BLaER1 (cell line): ENCODE measurements at regions not wholly inside any gene's neighbourhood (a gene's known extent, or its start where the extent isn't known, plus 50 kb on each side); places are given as distances from the start of the nearest gene placed in this dataset.

Experiments used
- H3K27ac ChIP-seq: shearing (Covaris generic); formaldehyde crosslinking; 2 replicates; pipeline ENCODE4 v1.8.1; 2022
- H3K27me3 ChIP-seq: shearing (Covaris generic); formaldehyde crosslinking; 2 replicates; pipeline ENCODE4 v1.8.1; 2022
- H3K36me3 ChIP-seq: shearing (Covaris generic); formaldehyde crosslinking; 2 replicates; pipeline ENCODE4 v1.8.1; 2022
- H3K4me1 ChIP-seq: shearing (Covaris generic); formaldehyde crosslinking; 2 replicates; pipeline ENCODE4 v1.8.1; 2022
- H3K4me2 ChIP-seq: shearing (Covaris generic); formaldehyde crosslinking; 2 replicates; pipeline ENCODE4 v1.8.1; 2022
- H3K4me3 ChIP-seq: shearing (Covaris generic); formaldehyde crosslinking; 2 replicates; pipeline ENCODE4 v1.8.1; 2022
- H3K9ac ChIP-seq: shearing (Covaris generic); formaldehyde crosslinking; 2 replicates; pipeline ENCODE4 v1.8.1; 2022
- H3K9me3 ChIP-seq: shearing (Covaris generic); formaldehyde crosslinking; 2 replicates; pipeline ENCODE4 v1.8.1; 2022
- H4K20me1 ChIP-seq: shearing (Covaris generic); formaldehyde crosslinking; 2 replicates; pipeline ENCODE4 v1.8.1; 2022
- Cebpa-rat ChIP-seq: shearing (Covaris generic); IDR thresholded peaks from 2 replicates; pipeline ENCODE4 v1.8.1; 2022

GRCh38 chr5:117072439-117072838 lies 497.8 kb upstream of the SEMA6A start:
- no peaks in the 10 kb centered on the region for H3K4me1 ChIP-seq
- no peaks in the 10 kb centered on the region for H3K36me3 ChIP-seq
- no peak overlapping the region for H3K4me2 ChIP-seq
- H3K9ac ChIP-seq = no peak overlapping the region
- no peaks in the 10 kb centered on the region for H4K20me1 ChIP-seq
- TF ChIP-seq Cebpa-rat = no peak
- no peak overlapping the region for H3K4me3 ChIP-seq
- no peak overlapping the region for H3K27ac ChIP-seq
- H3K27me3 ChIP-seq = no peaks in the 10 kb centered on the region
- 0 out of 2 replicates have a peak, but pooled peaks cover 3% of the 10 kb centered on the region for H3K9me3 ChIP-seq

DNA sequence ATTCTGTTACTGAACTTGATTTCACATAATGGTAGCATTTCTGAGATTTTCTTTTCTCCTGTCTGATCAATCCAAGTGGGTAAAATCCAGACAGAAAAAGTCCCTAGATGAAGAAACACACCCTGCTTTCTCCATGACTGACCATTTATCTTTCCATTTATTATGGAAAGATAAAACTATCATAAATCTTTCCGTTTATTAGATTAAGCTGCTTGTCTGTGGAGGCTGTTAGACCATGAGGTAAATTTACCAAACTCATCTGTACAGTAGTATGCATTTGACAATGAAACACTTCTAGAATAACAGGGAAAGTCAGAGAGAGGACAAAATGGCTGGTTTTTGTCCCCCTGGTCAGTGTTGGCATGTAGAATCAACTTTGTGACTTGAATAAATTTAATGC lies 491.2 kb upstream of the SEMA6A start:
- H3K9me3 ChIP-seq = no peaks in the 10 kb centered on the region
- H3K4me2 ChIP-seq = no peak overlapping the region
- TF ChIP-seq Cebpa-rat = no peak
- H3K4me1 ChIP-seq = no peaks in the 10 kb centered on the region
- no peaks in the 10 kb centered on the region for H3K36me3 ChIP-seq
- no peak overlapping the region for H3K9ac ChIP-seq
- H3K4me3 ChIP-seq = no peak overlapping the region
- H3K27ac ChIP-seq = no peak overlapping the region
- H4K20me1 ChIP-seq = no peaks in the 10 kb centered on the region
- H3K27me3 ChIP-seq = no peaks in the 10 kb centered on the region

- no peak for TF ChIP-seq Cebpa-rat
- H3K36me3 ChIP-seq = no peaks in the 10 kb centered on the region
These were observed 490.5 kb upstream of the SEMA6A start for GRCh38 chr5:117065161-117065560.

DNA sequence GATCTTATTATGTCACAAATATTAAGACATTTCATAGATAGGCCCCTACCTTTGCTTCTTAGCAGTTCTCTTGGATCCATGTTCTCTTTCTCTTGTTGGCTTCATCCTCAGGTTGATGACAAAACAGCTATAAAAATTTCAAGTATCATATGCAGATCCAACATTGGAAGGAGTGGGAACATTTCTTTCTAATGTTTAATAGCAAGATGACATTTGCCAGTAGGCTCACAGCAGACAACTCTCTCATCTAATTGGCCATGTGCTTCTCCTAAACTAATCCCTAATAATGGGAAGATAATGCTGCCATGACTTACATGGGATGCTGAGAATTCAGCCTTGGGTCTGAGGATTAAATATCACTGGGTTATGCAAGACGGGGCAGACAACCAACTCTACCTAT lies 485.5 kb upstream of the SEMA6A start:
- Histone ChIP-seq H3K4me3 (no peak overlapping the region), H3K4me2 (no peak overlapping the region), H3K9me3 (no peaks in the 10 kb centered on the region), H3K27ac (no peak overlapping the region), H3K36me3 (no peaks in the 10 kb centered on the region), H3K27me3 (no peaks in the 10 kb centered on the region), H3K4me1 (no peaks in the 10 kb centered on the region), H3K9ac (no peak overlapping the region), H4K20me1 (no peaks in the 10 kb centered on the region)
- no peak for TF ChIP-seq Cebpa-rat

More at GRCh38 chr5:117065161-117065560, 490.5 kb upstream of the SEMA6A start:
- Histone ChIP-seq H3K27me3 (no peaks in the 10 kb centered on the region), H3K27ac (no peak overlapping the region), H3K9me3 (no peaks in the 10 kb centered on the region), H4K20me1 (no peaks in the 10 kb centered on the region), H3K9ac (no peak overlapping the region), H3K4me3 (no peak overlapping the region), H3K4me1 (no peaks in the 10 kb centered on the region), H3K4me2 (no peak overlapping the region)

- H3K9ac ChIP-seq = no peak overlapping the region
- no peaks in the 10 kb centered on the region for H3K36me3 ChIP-seq
- no peaks in the 10 kb centered on the region for H4K20me1 ChIP-seq
- no peaks in the 10 kb centered on the region for H3K9me3 ChIP-seq
- H3K4me1 ChIP-seq = no peaks in the 10 kb centered on the region
- no peak overlapping the region for H3K27ac ChIP-seq
- no peaks in the 10 kb centered on the region for H3K27me3 ChIP-seq
- TF ChIP-seq Cebpa-rat = no peak
- H3K4me3 ChIP-seq = no peak overlapping the region
- H3K4me2 ChIP-seq = no peak overlapping the region
These were observed 484.1 kb upstream of the SEMA6A start for GRCh38 chr5:117058740-117059139.

DNA sequence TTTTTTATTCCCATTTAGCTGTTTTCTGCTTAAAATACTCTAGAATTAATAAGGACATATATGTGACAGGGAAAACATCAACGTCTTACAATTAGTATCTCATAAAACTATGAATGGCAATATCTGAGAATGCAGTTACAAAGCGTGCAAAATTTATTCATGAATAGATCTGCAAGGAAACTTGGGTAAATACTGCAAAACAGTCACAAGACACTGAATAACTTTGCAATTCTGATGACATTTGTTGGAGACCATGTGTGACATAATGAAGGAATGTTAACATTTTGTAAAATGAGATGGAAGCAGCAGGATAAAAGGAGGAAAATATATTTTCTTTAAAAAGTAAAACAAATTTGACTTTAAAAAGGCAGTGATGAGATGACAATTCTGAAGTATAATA lies 480.9 kb upstream of the SEMA6A start:
- no peak overlapping the region for H3K27ac ChIP-seq

DNA sequence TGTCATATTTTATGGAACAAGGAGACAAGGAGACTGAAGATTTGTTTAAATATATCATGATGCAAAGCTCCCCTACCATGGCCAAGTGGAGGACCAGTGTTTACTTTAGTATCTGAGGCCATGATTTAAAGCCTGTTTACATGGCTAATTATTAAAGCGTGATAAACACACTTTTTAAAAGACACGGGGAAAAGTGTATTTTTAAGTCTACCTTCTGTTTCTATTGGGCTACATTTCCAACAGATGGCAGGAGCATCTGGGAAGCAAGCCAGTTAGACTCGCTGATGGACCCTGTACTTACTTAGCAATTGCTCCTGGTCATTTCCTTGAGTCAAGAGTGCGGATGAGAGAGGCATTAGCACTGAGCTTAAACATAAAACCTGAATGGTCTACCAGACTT lies 480.3 kb upstream of the SEMA6A start:
- H4K20me1 ChIP-seq = no peaks in the 10 kb centered on the region
- H3K4me1 ChIP-seq = no peaks in the 10 kb centered on the region
- no peak overlapping the region for H3K4me2 ChIP-seq
- H3K4me3 ChIP-seq = no peak overlapping the region
- no peaks in the 10 kb centered on the region for H3K9me3 ChIP-seq
- H3K9ac ChIP-seq = no peak overlapping the region
- TF ChIP-seq Cebpa-rat = no peak
- H3K27ac ChIP-seq = no peak overlapping the region
- no peaks in the 10 kb centered on the region for H3K36me3 ChIP-seq
- H3K27me3 ChIP-seq = no peaks in the 10 kb centered on the region

More for the DNA sequence above, 480.9 kb upstream of the SEMA6A start:
- Histone ChIP-seq H4K20me1 (no peaks in the 10 kb centered on the region), H3K9me3 (no peaks in the 10 kb centered on the region), H3K4me2 (no peak overlapping the region), H3K4me1 (no peaks in the 10 kb centered on the region), H3K9ac (no peak overlapping the region), H3K27me3 (no peaks in the 10 kb centered on the region), H3K36me3 (no peaks in the 10 kb centered on the region), H3K4me3 (no peak overlapping the region)
- TF ChIP-seq Cebpa-rat = no peak

GRCh38 chr5:117054141-117054540 lies 479.5 kb upstream of the SEMA6A start:
- no peaks in the 10 kb centered on the region for H3K36me3 ChIP-seq
- H3K4me3 ChIP-seq = no peak overlapping the region
- no peak overlapping the region for H3K9ac ChIP-seq
- H3K9me3 ChIP-seq = no peaks in the 10 kb centered on the region
- no peaks in the 10 kb centered on the region for H4K20me1 ChIP-seq
- H3K4me2 ChIP-seq = no peak overlapping the region
- TF ChIP-seq Cebpa-rat = no peak
- no peaks in the 10 kb centered on the region for H3K4me1 ChIP-seq
- H3K27ac ChIP-seq = no peak overlapping the region
- no peaks in the 10 kb centered on the region for H3K27me3 ChIP-seq

DNA sequence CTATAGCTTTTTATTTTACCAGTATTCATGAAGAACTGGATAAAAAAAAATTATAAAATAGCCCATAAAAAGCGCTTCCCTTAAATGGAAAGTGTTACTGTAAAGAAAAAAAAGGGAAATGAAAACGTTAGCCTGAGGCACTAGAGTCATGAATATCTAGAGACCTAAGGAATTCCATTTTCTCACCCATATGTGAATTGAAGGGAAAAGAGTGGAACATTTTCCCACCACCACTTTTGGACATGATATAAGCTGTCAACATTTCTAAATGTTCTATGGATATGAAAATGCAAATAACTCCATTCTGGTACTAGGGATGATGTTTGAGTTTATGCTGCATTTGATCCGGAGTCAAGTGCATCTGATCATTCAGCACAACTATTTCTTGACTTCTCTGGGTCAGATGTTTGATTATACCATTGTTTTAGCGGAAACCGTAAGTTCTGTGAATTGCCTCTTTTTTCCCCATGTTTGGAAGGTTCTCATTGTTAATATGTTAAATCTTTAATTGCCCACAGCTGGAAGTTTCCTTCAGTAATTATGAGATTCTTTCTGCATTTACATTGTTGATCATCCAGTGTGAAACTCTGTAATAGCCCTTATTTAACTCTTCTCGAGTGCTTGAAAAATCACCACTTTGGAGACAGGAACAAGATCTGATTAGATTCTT lies 467.4 kb upstream of the SEMA6A start:
- no peak overlapping the region for H3K4me3 ChIP-seq
- H3K4me1 ChIP-seq = no peaks in the 10 kb centered on the region
- no peak overlapping the region for H3K27ac ChIP-seq
- no peak overlapping the region for H3K4me2 ChIP-seq
- H3K36me3 ChIP-seq = no peaks in the 10 kb centered on the region
- H3K27me3 ChIP-seq = no peaks in the 10 kb centered on the region
- H3K9me3 ChIP-seq = no peaks in the 10 kb centered on the region
- TF ChIP-seq Cebpa-rat = no peak
- H4K20me1 ChIP-seq = no peaks in the 10 kb centered on the region
- H3K9ac ChIP-seq = no peak overlapping the region

- no peak overlapping the region for H3K4me2 ChIP-seq
- H3K27ac ChIP-seq = no peak overlapping the region
- H3K9ac ChIP-seq = no peak overlapping the region
- no peak overlapping the region for H3K4me3 ChIP-seq
- no peaks in the 10 kb centered on the region for H3K36me3 ChIP-seq
- H4K20me1 ChIP-seq = no peaks in the 10 kb centered on the region
- H3K27me3 ChIP-seq = no peaks in the 10 kb centered on the region
- TF ChIP-seq Cebpa-rat = no peak
- no peaks in the 10 kb centered on the region for H3K9me3 ChIP-seq
- no peaks in the 10 kb centered on the region for H3K4me1 ChIP-seq
These were observed 464.4 kb upstream of the SEMA6A start for GRCh38 chr5:117039035-117039434.

DNA sequence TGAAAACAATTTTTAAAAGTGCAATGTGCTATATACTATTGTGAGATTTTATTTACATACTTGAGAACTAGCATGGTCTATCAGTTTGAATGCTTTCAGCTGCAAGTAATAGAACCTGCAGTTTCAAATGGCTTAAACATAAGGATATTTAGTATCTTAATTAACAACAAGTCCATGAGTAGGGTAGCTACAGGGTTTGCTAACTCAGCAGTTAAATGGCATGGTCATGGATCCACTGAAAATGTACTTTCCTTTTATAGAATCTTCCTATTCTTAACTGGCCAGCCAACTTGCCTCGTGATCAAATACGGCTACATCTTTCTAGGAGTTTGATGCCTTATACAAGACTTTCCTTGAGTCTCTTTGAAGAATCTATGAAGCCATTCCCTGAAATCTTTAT lies 452.8 kb upstream of the SEMA6A start:
- Histone ChIP-seq H4K20me1 (no peaks in the 10 kb centered on the region), H3K9ac (no peak overlapping the region), H3K27ac (no peak overlapping the region), H3K4me3 (no peak overlapping the region), H3K9me3 (no peaks in the 10 kb centered on the region), H3K4me2 (no peak overlapping the region), H3K27me3 (no peaks in the 10 kb centered on the region), H3K36me3 (no peaks in the 10 kb centered on the region), H3K4me1 (no peaks in the 10 kb centered on the region)
- no peak for TF ChIP-seq Cebpa-rat
